K562 (cell line): ENCODE measurements at regions not wholly inside any gene's neighbourhood (a gene's known extent, or its start where the extent isn't known, plus 50 kb on each side); places are given as distances from the start of the nearest gene placed in this dataset.

Experiments
- ATAC-seq: fragments of 200-7000 bp; cut with Tn5 transposase; 3 replicates; pipeline ENCODE4 v1.9.1; 2020; ENCODE audit warnings: moderate library complexity
- BruUV-seq: library from RNA; stranded (reverse); fragments of 400-500 nt; replicated peaks from 2 replicates; lab custom pipeline; 2021; lab: Mats Ljungman, UMichigan
- CTCF ChIA-PET: fragments of 300-600 bp; formaldehyde crosslinking; extraction: SDS; loops from one replicate; lab custom pipeline; 2021; ENCODE audit warnings: low intra/inter-chr PET ratio; lab: Yijun Ruan, JAX
- POLR2A ChIA-PET: fragments of 300-600, 350-650 bp; sonication (Branson Sonifier 250); formaldehyde crosslinking; extraction: SDS; loops from one replicate; lab custom pipeline; 2021; ENCODE audit warnings: antibody characterized with exemption, inconsistent platforms; lab: Yijun Ruan, JAX
- DNase-seq, 4 experiments: peaks; one replicate each; pipeline versions ENCODE4 v3.0.0 to v3.0.0-alpha.2; 2011 to 2018; ENCODE audit warnings: low spot score in 3 of 4, mixed read lengths in 3 of 4; ENCODE audit errors: extremely low read depth in 1 of 4
- FAIRE-seq: peaks from 2 replicates; lab custom pipeline; 2011; peaks lifted over from hg19 to GRCh38; lab: Jason Lieb, UNC
- H2AFZ ChIP-seq: 2 replicates; pipeline ENCODE4 v1.6.0; 2011; ENCODE audit warnings: low read depth, low read length, control low read depth, inconsistent platforms
- H3K27ac ChIP-seq: fragments of 200-600 bp; 3 replicates; pipeline ENCODE4 v1.8.0; 2011; ENCODE audit warnings: low read depth, mild to moderate bottlenecking, control low read depth, inconsistent platforms, low read length, moderate library complexity, mixed read lengths; ENCODE audit errors: extremely low read depth
- H3K27me3 ChIP-seq, 2 experiments: fragments of 300-600 bp in 1 of 2; 2 replicates in 1 of 2; 3 replicates in 1 of 2; pipeline versions ENCODE4 v1.6.0 to v1.8.0; 2011; ENCODE audit warnings: inconsistent platforms in 2 of 2, low read length in 2 of 2, mild to moderate bottlenecking in 1 of 2, mixed read lengths in 1 of 2, moderate library complexity in 1 of 2; ENCODE audit not compliant: control insufficient read depth in 2 of 2, insufficient read depth in 2 of 2
- H3K36me3 ChIP-seq: fragments of 300-600 bp; 3 replicates; pipeline ENCODE4 v1.8.0; 2011; ENCODE audit warnings: mild to moderate bottlenecking, low read length, inconsistent platforms; ENCODE audit not compliant: control insufficient read depth, insufficient read depth
- H3K4me1 ChIP-seq, 2 experiments: fragments of 200-600 bp in 1 of 2; replicated peaks in 1 of 2; 2 replicates in 1 of 2; 3 replicates in 1 of 2; pipeline versions ENCODE4 v1.5.1 to v1.8.0; 2011; ENCODE audit warnings: inconsistent platforms in 2 of 2, low read length in 2 of 2, mild to moderate bottlenecking in 1 of 2, mixed read lengths in 1 of 2, moderate library complexity in 1 of 2; ENCODE audit not compliant: control insufficient read depth in 2 of 2, insufficient read depth in 2 of 2
- H3K4me2 ChIP-seq: 2 replicates; pipeline ENCODE4 v1.6.1; 2011; ENCODE audit warnings: low read length, control low read depth, inconsistent platforms, mixed read lengths; ENCODE audit not compliant: insufficient read depth
- H3K4me3 ChIP-seq: fragments of 200-600 bp; sonication (generic), shearing (Covaris generic); 2 replicates; pipeline ENCODE4 v1.5.1; 2016; ENCODE audit warnings: control low read depth, inconsistent platforms
- H3K79me2 ChIP-seq: fragments of 200-600 bp; 3 replicates; pipeline ENCODE4 v1.8.0; 2011; ENCODE audit warnings: low read length, inconsistent platforms; ENCODE audit not compliant: control insufficient read depth, insufficient read depth
- H3K9ac ChIP-seq, 2 experiments: 2 replicates each; pipeline versions ENCODE4 v1.6.0 to v1.6.1; 2011; ENCODE audit warnings: low read depth in 2 of 2, low read length in 2 of 2, control low read depth in 1 of 2, inconsistent platforms in 1 of 2, mild to moderate bottlenecking in 1 of 2, mixed read lengths in 1 of 2; ENCODE audit not compliant: insufficient read depth in 1 of 2
- H3K9me1 ChIP-seq: one replicate; pipeline ENCODE4 v1.6.0; 2011; ENCODE audit warnings: inconsistent platforms, mild to moderate bottlenecking, low read length, moderate library complexity; ENCODE audit not compliant: control insufficient read depth, insufficient read depth
- H3K9me3 ChIP-seq: replicated peaks from 2 replicates; pipeline ENCODE4 v1.5.1; 2011; ENCODE audit warnings: low read depth, low read length, inconsistent platforms; ENCODE audit not compliant: control insufficient read depth, insufficient read depth
- H4K20me1 ChIP-seq: replicated peaks from 2 replicates; pipeline ENCODE4 v1.6.1; 2011; ENCODE audit warnings: low read length, inconsistent platforms, mixed read lengths; ENCODE audit not compliant: control insufficient read depth, insufficient read depth
- BRF2 ChIP-seq: IDR thresholded peaks from 3 replicates; pipeline ENCODE4 v1.6.1; 2011; ENCODE audit warnings: borderline replicate concordance, mild to moderate bottlenecking; ENCODE audit not compliant: insufficient read length, insufficient read depth
- C11orf30 ChIP-seq: fragments of 450-650 bp; IDR thresholded peaks from 2 replicates; pipeline ENCODE4 v1.6.1; 2016; ENCODE audit warnings: low read depth, mild to moderate bottlenecking
- CXXC5 ChIP-seq: fragments of 250-450 bp; sonication (Bioruptor Pico); IDR thresholded peaks from 2 replicates; pipeline ENCODE4 v1.8.0; 2022; ENCODE audit warnings: inconsistent platforms, mild to moderate bottlenecking, moderate library complexity
- KLF6 ChIP-seq: fragments of 250-450 bp; sonication (Bioruptor Pico); IDR thresholded peaks from 2 replicates; pipeline ENCODE4 v1.4.0; 2020; ENCODE audit warnings: mild to moderate bottlenecking, moderate library complexity, borderline replicate concordance
- MCM3 ChIP-seq: fragments of 450-650 bp; IDR thresholded peaks from 2 replicates; pipeline ENCODE4 v1.6.1; 2016
- MYBL2 ChIP-seq, 2 experiments: fragments of 450-650 bp in 1 of 2; sonication (generic) in 1 of 2; formaldehyde crosslinking in 1 of 2; IDR thresholded peaks; 2 replicates each; pipeline versions ENCODE4 v1.6.1 to v1.8.1; 2017 to 2022; ENCODE audit warnings: borderline replicate concordance in 1 of 2, inconsistent platforms in 1 of 2, low read depth in 1 of 2, mild to moderate bottlenecking in 1 of 2, missing genetic modification reagents in 1 of 2, moderate library complexity in 1 of 2
- POLR2A ChIP-seq: fragments of 450-650 bp; conservative IDR thresholded peaks from 2 replicates; pipeline ENCODE4 v1.6.1; 2016
- POLR2H ChIP-seq: IDR thresholded peaks from 2 replicates; pipeline ENCODE4 v1.6.1; 2016; ENCODE audit warnings: missing genetic modification characterization, low read depth, mild to moderate bottlenecking, control low read depth, missing compliant biosample characterization, moderate library complexity
- POLR3G ChIP-seq: IDR thresholded peaks from 2 replicates; pipeline ENCODE4 v1.6.1; 2011; ENCODE audit not compliant: insufficient read length, insufficient replicate concordance; ENCODE audit errors: extremely low read depth
- RAD51 ChIP-seq: fragments of 450-650 bp; IDR thresholded peaks from 2 replicates; pipeline ENCODE4 v1.7.1; 2016; ENCODE audit warnings: low read depth, mild to moderate bottlenecking, borderline replicate concordance
- STAT5B ChIP-seq: fragments of 250-450 bp; sonication (Bioruptor Pico); IDR thresholded peaks from 2 replicates; pipeline ENCODE4 v1.8.0; 2021; ENCODE audit warnings: mild to moderate bottlenecking, inconsistent platforms
- STAT6 ChIP-seq: sonication (generic); formaldehyde crosslinking; IDR thresholded peaks from 2 replicates; pipeline ENCODE4 v1.8.1; 2023; ENCODE audit warnings: mild to moderate bottlenecking, missing genetic modification reagents
- TOE1 ChIP-seq, 2 experiments: fragments of 450-650 bp in 1 of 2; sonication (generic) in 1 of 2; formaldehyde crosslinking in 1 of 2; IDR thresholded peaks; 2 replicates each; pipeline versions ENCODE4 v1.7.1 to v1.8.0; 2016 to 2022; ENCODE audit warnings: borderline replicate concordance in 2 of 2, mild to moderate bottlenecking in 2 of 2, antibody characterized with exemption in 1 of 2, inconsistent platforms in 1 of 2, low read depth in 1 of 2, missing genetic modification reagents in 1 of 2, moderate library complexity in 1 of 2
- ZNF12 ChIP-seq: sonication (generic); formaldehyde crosslinking; IDR thresholded peaks from 2 replicates; pipeline ENCODE4 v1.4.0; 2020; ENCODE audit warnings: mild to moderate bottlenecking, missing genetic modification reagents
- ZNF121 ChIP-seq: sonication (generic); formaldehyde crosslinking; conservative IDR thresholded peaks from 2 replicates; pipeline ENCODE4 v1.8.0; 2022; ENCODE audit warnings: missing genetic modification reagents
- ZNF316 ChIP-seq: fragments of 450-650 bp; IDR thresholded peaks from 2 replicates; pipeline ENCODE4 v1.6.1; 2016
- ZNF668 ChIP-seq: fragments of 250-450 bp; sonication (Bioruptor Pico); IDR thresholded peaks from 2 replicates; pipeline ENCODE4 v1.8.0; 2022; ENCODE audit warnings: mild to moderate bottlenecking, inconsistent platforms
- ZNF76 ChIP-seq: fragments of 250-450 bp; sonication (Bioruptor Pico); IDR thresholded peaks from 2 replicates; pipeline ENCODE4 v1.4.0; 2020; ENCODE audit warnings: mild to moderate bottlenecking, moderate library complexity, borderline replicate concordance
- ZNF79 ChIP-seq: fragments of 250-450 bp; sonication (Bioruptor Pico); IDR thresholded peaks from 2 replicates; pipeline ENCODE4 v1.4.0; 2020; ENCODE audit warnings: low read depth, mild to moderate bottlenecking, moderate library complexity
- WGBS: fragments of 100-300 bp; shearing (Covaris generic); methylation state at CpG from one replicate; pipeline ENCODE4 v1.1.6; 2016; ENCODE audit warnings: low coverage, mixed read lengths; ENCODE audit not compliant: insufficient coverage; ENCODE audit errors: missing lambda C conversion rate; 5-methylcytosine and 5-hydroxymethylcytosine counted together
- in situ Hi-C: fragments of 300-500 bp; cut with MboI; formaldehyde crosslinking; loops from 4 replicates; pipeline ENCODE4 v1.15.0; 2018; ENCODE audit warnings: inconsistent platforms, mixed read lengths
- intact Hi-C: fragments of 100-400 bp; cut with micrococcal nuclease; formaldehyde crosslinking; loops from 2 replicates; pipeline ENCODE4 v1.14.2; 2022

- no peak for FAIRE-seq
- in situ Hi-C loops, result loop anchor here (5.0 kb wide), 1 partner anchor 67 kb away; no protein-coding TSS in a partner anchor
- TF ChIP-seq ZNF79 (CRISPR knock-in tag) (no peak), BRF2 (no peak), POLR2H (no peak), STAT5B (no peak), KLF6 (CRISPR knock-in tag) (no peak), ZNF76 (CRISPR knock-in tag) (no peak), CXXC5 (no peak), ZNF668 (CRISPR knock-in tag) (no peak), TOE1 (IDR thresholded peaks at IDR 0.05; ENCODE audit: borderline replicate concordance) (0 out of 2 replicates have a peak, but pooled peaks have one; percentile 23), TOE1 (CRISPR knock-in tag; IDR thresholded peaks at IDR 0.05; ENCODE audit: borderline replicate concordance, low read depth) (no peak), ZNF121 (CRISPR knock-in tag) (no peak), STAT6 (CRISPR knock-in tag) (no peak), ZNF12 (CRISPR knock-in tag) (no peak), POLR2A (no peak), MYBL2 (IDR thresholded peaks at IDR 0.05; ENCODE audit: low read depth) (no peak), MYBL2 (CRISPR knock-in tag; IDR thresholded peaks at IDR 0.05; ENCODE audit: borderline replicate concordance) (no peak), ZNF316 (no peak), C11orf30 (no peak), RAD51 (peak; percentile 66), POLR3G (no peak), MCM3 (no peak)
Measured at GRCh38 chr2:11933854-11934253, 187.4 kb downstream of the LPIN1 start.

More at GRCh38 chr2:11933854-11934253, 187.4 kb downstream of the LPIN1 start:
- Histone ChIP-seq H3K4me2 (no peak overlapping the region), H4K20me1 (no peaks in the 10 kb centered on the region), H3K9me3 (no peaks in the 10 kb centered on the region), H3K27ac (no peak overlapping the region), H3K79me2 (no peaks in the 10 kb centered on the region), H3K27me3 (no peaks in the 10 kb centered on the region), H3K36me3 (no peaks in the 10 kb centered on the region), H3K9me1 (no peaks in the 10 kb centered on the region), H2AFZ (no peak overlapping the region), H3K4me1 (peaks cover 11 to 25% of the 10 kb centered on the region in 2 experiments), H3K4me3 (no peak overlapping the region), H3K9ac (no peak overlapping the region)
- no peak for DNase-seq
- ChIA-PET POLR2A (interaction anchor here (1.0 kb wide), 1 partner anchor 13 kb away, joined by 3 read pairs; no protein-coding TSS in a partner anchor), CTCF (no interaction called here)
- ATAC-seq, result no peak
- 63% methylated on average over 3 of the region's 3 CpGs for WGBS
- BruUV-seq, result no TSS peak
- intact Hi-C loops, result no loop called here
